ENCODE measurements at regions not wholly inside any gene's neighbourhood (a gene's known extent, or its start where the extent isn't known, plus 50 kb on each side); places are given as distances from the start of the nearest gene placed in this dataset.

DNA sequence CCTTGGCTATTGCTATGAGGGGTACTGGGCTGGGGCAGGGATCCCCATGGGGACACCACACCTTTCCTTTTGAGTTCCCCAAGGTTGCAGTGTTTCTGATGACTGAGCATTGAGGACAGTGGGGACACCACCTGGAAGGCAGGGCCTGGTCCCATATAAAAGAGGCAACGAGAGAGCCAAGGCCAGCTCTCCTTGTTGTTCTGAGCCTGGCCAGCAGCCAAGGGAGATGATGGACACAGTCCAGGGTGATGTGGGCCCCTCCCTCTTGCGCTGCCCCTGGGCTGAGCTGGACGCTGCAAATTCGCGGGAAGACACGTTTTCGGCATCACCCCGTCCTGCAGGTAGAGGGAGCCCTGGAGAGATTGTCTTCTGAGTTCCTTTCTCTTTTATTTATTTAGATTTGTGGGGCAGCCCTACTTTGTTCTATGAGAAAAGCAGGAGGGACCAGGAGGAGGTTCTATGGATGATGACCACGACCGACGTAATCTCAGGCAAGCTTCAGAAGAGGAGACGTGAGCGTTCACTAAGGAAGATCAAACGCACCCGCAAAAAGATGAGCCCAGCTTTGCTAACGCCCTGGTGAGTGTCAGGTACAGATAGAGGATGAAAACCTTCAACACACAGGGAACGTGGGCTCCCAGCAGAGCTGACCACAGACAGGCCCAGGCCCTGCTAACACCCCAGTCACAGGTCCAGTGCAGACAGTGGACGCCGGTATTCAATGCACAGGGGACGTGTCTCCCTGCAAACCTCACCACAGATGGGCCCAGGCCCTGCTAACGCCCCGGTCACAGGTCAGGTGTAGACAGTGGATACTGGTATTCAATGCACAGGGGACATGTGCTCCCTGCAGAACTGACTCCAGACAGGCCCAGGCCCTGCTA lies 97.4 kb downstream of the SHOX start:
- intact Hi-C loops (cut with DNase I), result no loop called here
- TF ChIP-seq, protein P1, sequence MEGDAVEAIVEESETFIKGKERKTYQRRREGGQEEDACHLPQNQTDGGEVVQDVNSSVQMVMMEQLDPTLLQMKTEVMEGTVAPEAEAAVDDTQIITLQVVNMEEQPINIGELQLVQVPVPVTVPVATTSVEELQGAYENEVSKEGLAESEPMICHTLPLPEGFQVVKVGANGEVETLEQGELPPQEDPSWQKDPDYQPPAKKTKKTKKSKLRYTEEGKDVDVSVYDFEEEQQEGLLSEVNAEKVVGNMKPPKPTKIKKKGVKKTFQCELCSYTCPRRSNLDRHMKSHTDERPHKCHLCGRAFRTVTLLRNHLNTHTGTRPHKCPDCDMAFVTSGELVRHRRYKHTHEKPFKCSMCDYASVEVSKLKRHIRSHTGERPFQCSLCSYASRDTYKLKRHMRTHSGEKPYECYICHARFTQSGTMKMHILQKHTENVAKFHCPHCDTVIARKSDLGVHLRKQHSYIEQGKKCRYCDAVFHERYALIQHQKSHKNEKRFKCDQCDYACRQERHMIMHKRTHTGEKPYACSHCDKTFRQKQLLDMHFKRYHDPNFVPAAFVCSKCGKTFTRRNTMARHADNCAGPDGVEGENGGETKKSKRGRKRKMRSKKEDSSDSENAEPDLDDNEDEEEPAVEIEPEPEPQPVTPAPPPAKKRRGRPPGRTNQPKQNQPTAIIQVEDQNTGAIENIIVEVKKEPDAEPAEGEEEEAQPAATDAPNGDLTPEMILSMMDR (IDR thresholded peaks at IDR 0.05), result peak in 2 of 9 donors; percentile 21 to 32
- no peak for DNase-seq

DNA sequence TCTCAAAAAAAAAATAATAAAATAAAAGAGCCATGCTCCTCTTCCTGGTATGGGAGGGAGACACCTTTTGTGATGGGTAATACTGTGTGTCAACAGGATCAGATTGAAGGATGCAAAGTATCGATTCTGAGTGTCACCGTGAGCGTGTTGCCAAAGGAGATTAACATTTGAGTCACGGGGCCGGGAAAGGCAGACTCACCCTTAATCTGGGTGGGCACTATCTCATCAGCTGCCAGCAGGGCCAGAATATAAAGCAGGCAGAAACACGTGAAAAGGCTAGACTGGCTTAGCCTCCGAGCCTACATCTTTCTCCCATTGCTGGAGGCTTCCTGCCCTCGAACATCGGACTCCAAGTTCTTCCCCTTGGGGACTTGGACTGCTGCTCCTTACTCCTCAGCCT lies 95.4 kb downstream of the SHOX start:
- WGBS, 2 donors, result 91 to 96% methylated on average over 9 of the region's 9 CpGs
- no peak for DNase-seq
- Histone ChIP-seq H3K27ac (no peak overlapping the region), H3K4me1 (no peaks in the 10 kb centered on the region), H3K4me3 (no peak overlapping the region), H3K9me3 (peaks cover 0 to 23% (median 10%) of the 10 kb centered on the region in 11 donors), H3K36me3 (no peaks in the 10 kb centered on the region), H3K27me3 (no peaks in the 10 kb centered on the region)
- TF ChIP-seq, protein P1 (IDR thresholded peaks at IDR 0.05), result no peak
- intact Hi-C loops (cut with DNase I), result no loop called here
- no peak for ATAC-seq

More for the DNA sequence above, 97.4 kb downstream of the SHOX start:
- Histone ChIP-seq H3K27me3 (no peaks in the 10 kb centered on the region), H3K4me1 (no peaks in the 10 kb centered on the region), H3K36me3 (no peaks in the 10 kb centered on the region), H3K4me3 (no peak overlapping the region), H3K27ac (no peak overlapping the region), H3K9me3 (peaks cover 0 to 20% (median 10%) of the 10 kb centered on the region in 11 donors)
- ATAC-seq, result no peak
- WGBS, 2 donors, result 42 to 50% methylated on average over 22 of the region's 22 CpGs

DNA sequence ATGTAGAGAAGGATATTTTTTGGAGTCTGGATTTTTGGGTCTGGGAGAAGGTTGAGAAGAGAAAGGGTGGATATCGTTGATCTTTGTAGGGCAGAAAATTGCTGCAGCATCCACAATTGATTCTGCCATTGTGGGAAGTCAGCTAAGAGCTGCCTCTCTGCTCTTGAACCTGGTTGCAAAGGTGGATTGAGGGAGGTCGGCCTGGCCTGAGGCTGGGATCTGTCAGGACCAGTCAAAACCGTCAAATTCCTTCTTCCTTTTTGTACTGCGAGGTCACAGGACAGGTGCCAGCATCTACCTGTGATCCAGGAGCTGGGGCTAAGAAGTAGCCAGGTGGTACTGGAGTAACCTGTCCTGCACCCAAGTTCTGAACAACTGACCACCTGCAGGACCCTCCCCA lies 93.7 kb downstream of the SHOX start:
- peaks cover 0 to 23% (median 10%) of the 10 kb centered on the region in 11 donors for H3K9me3 ChIP-seq
- no peak for ATAC-seq
- no peaks in the 10 kb centered on the region for H3K36me3 ChIP-seq
- H3K27me3 ChIP-seq, result no peaks in the 10 kb centered on the region
- no peak overlapping the region for H3K27ac ChIP-seq
- 93 to 98% methylated on average over 4 of the region's 4 CpGs for WGBS, 2 donors
- TF ChIP-seq, protein P1 (IDR thresholded peaks at IDR 0.05), result no peak
- H3K4me3 ChIP-seq, result no peak overlapping the region
- no peak for DNase-seq
- intact Hi-C loops (cut with DNase I), result no loop called here
- H3K4me1 ChIP-seq, result no peaks in the 10 kb centered on the region

DNA sequence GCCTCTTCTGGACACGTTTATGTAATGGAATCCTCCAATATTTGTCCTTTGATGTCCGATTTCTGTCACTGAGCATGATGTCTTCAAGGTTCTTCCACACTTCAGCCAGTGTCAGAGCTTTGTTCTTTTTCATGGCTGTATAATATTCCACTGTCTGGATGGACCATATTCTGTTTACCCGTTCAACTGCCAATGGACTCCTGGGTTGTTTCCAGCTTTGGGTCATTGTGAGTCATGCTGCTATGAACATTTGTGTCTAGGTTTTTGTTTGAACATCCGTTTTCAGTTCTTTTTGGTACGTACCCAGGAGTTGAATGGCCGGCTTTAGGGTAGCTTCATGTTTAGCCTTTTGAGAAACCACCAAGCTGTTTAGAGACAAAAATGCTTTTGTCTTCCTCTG lies 93.2 kb downstream of the SHOX start:
- H3K36me3 ChIP-seq, result no peaks in the 10 kb centered on the region
- TF ChIP-seq, protein P1 (IDR thresholded peaks at IDR 0.05), result no peak
- WGBS, 2 donors, result 80 to 89% methylated on average over 6 of the region's 6 CpGs
- ATAC-seq (no peak), DNase-seq (no peak)
- intact Hi-C loops (cut with DNase I), result no loop called here
- H3K4me1 ChIP-seq, result no peaks in the 10 kb centered on the region
- H3K27ac ChIP-seq, result no peak overlapping the region
- H3K9me3 ChIP-seq, result peaks cover 0 to 23% (median 10%) of the 10 kb centered on the region in 11 donors
- no peak overlapping the region for H3K4me3 ChIP-seq
- no peaks in the 10 kb centered on the region for H3K27me3 ChIP-seq
